Natural killer cell (primary cell): ENCODE measurements at regions not wholly inside any gene's neighbourhood (a gene's known extent, or its start where the extent isn't known, plus 50 kb on each side); places are given as distances from the start of the nearest gene placed in this dataset.
A peak's percentile ranks its signal among the peaks of the same experiment; 100 is the strongest.

ENCODE experiments used
- ATAC-seq, 3 donors: fragments of 150-1000 bp in 2 of 3; fragments of 200-7000 bp in 1 of 3; cut with Tn5 transposase; 1 replicate in 1 of 3; 2 replicates in 2 of 3; pipeline ENCODE4 v1.10.0; 2021; ENCODE audit warnings: mild to moderate bottlenecking in 2 of 3, moderate library complexity in 2 of 3
- DNase-seq, 2 donors: peaks; one replicate each; pipeline versions ENCODE4 v3.0.0 to v3.0.0-alpha.2; 2013 to 2021; ENCODE audit warnings: mixed read lengths in 1 of 2
- H3K27ac ChIP-seq: one replicate; pipeline ENCODE4 v1.5.1; 2013; ENCODE audit warnings: mild to moderate bottlenecking, low read length
- H3K27me3 ChIP-seq: one replicate; pipeline ENCODE4 v1.6.1; 2013; ENCODE audit warnings: low read length; ENCODE audit not compliant: control insufficient read depth, insufficient read depth
- H3K36me3 ChIP-seq: one replicate; pipeline ENCODE4 v1.6.1; 2013; ENCODE audit warnings: low read length; ENCODE audit not compliant: control insufficient read depth, insufficient read depth
- H3K4me1 ChIP-seq: one replicate; pipeline ENCODE4 v1.6.1; 2013; ENCODE audit warnings: low read length; ENCODE audit not compliant: control insufficient read depth, insufficient read depth
- H3K4me3 ChIP-seq: one replicate; pipeline ENCODE4 v1.5.1; 2013; ENCODE audit warnings: low read length
- H3K9me3 ChIP-seq: one replicate; pipeline ENCODE4 v1.6.1; 2013; ENCODE audit warnings: low read length; ENCODE audit not compliant: control insufficient read depth, insufficient read depth
- H3K27ac Mint-ChIP-seq, 2 donors: one replicate each; pipeline ENCODE4 v1.8.0; 2022; ENCODE audit warnings: mild to moderate bottlenecking in 2 of 2, mixed read lengths in 2 of 2, moderate library complexity in 1 of 2
- H3K27me3 Mint-ChIP-seq, 2 donors: one replicate each; pipeline ENCODE4 v1.8.0; 2022; ENCODE audit warnings: low read depth in 2 of 2, mixed read lengths in 2 of 2
- H3K36me3 Mint-ChIP-seq: one replicate; pipeline ENCODE4 v1.8.0; 2022; ENCODE audit warnings: mixed read lengths
- H3K4me1 Mint-ChIP-seq, 2 donors: one replicate each; pipeline ENCODE4 v1.8.0; 2022; ENCODE audit warnings: mixed read lengths in 2 of 2
- H3K4me3 Mint-ChIP-seq: one replicate; pipeline ENCODE4 v1.8.0; 2022; ENCODE audit warnings: mild to moderate bottlenecking, moderate library complexity, mixed read lengths
- H3K9me3 Mint-ChIP-seq, 2 donors: one replicate each; pipeline ENCODE4 v1.8.0; 2022; ENCODE audit warnings: mixed read lengths in 2 of 2
- WGBS: methylation state at CpG from one replicate; pipeline ENCODE4 v1.1.7; 2013; ENCODE audit warnings: missing lambda C conversion rate; ENCODE audit not compliant: insufficient coverage; 5-methylcytosine and 5-hydroxymethylcytosine counted together
- intact Hi-C: fragments of 100-400 bp; cut with micrococcal nuclease; formaldehyde crosslinking; loops from one replicate; pipeline ENCODE4 v1.14.2; 2022
- TF ChIP-seq, protein P1 (sequence below): fragments of 200-600 bp; IDR thresholded peaks from one replicate; pipeline ENCODE4 v1.8.0; 2022; ENCODE audit warnings: antibody characterized with exemption

- Histone ChIP-seq H3K36me3 (no peaks in the 10 kb centered on the region), H3K27me3 (no peaks in the 10 kb centered on the region), H3K27ac (no peak overlapping the region), H3K4me1 (peaks cover 16% of the 10 kb centered on the region), H3K4me3 (no peak overlapping the region), H3K9me3 (no peaks in the 10 kb centered on the region)
- Mint-ChIP-seq H3K4me1 (peaks cover 33% of the 10 kb centered on the region in 2 donors), H3K36me3 (no peaks in the 10 kb centered on the region), H3K27me3 (no peaks in the 10 kb centered on the region), H3K27ac (no peak overlapping the region), H3K4me3 (no peak overlapping the region), H3K9me3 (peaks cover 0 to 2% of the 10 kb centered on the region in 2 donors)
- ATAC-seq (no peak), DNase-seq (no peak)
- TF ChIP-seq, protein P1, sequence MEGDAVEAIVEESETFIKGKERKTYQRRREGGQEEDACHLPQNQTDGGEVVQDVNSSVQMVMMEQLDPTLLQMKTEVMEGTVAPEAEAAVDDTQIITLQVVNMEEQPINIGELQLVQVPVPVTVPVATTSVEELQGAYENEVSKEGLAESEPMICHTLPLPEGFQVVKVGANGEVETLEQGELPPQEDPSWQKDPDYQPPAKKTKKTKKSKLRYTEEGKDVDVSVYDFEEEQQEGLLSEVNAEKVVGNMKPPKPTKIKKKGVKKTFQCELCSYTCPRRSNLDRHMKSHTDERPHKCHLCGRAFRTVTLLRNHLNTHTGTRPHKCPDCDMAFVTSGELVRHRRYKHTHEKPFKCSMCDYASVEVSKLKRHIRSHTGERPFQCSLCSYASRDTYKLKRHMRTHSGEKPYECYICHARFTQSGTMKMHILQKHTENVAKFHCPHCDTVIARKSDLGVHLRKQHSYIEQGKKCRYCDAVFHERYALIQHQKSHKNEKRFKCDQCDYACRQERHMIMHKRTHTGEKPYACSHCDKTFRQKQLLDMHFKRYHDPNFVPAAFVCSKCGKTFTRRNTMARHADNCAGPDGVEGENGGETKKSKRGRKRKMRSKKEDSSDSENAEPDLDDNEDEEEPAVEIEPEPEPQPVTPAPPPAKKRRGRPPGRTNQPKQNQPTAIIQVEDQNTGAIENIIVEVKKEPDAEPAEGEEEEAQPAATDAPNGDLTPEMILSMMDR, result no peak
- intact Hi-C loops, result no loop called here
These were observed 92.0 kb upstream of the TEX13D start for GRCh38 chrX:124240422-124240821.

- ATAC-seq (no peak), DNase-seq (no peak)
- intact Hi-C loops, result no loop called here
- peaks cover 14% of the 10 kb centered on the region for H3K4me1 ChIP-seq
- no peaks in the 10 kb centered on the region for H3K27me3 Mint-ChIP-seq
- H3K4me3 ChIP-seq, result no peak overlapping the region
- H3K4me1 Mint-ChIP-seq, result peaks cover 24% of the 10 kb centered on the region in 2 donors
- TF ChIP-seq, protein P1, result no peak
- no peak overlapping the region for H3K27ac Mint-ChIP-seq
- 83% methylated on average over 4 of the region's 5 CpGs for WGBS
- no peak overlapping the region for H3K27ac ChIP-seq
- no peaks in the 10 kb centered on the region for H3K36me3 Mint-ChIP-seq
- no peaks in the 10 kb centered on the region for H3K27me3 ChIP-seq
- no peaks in the 10 kb centered on the region for H3K36me3 ChIP-seq
- H3K9me3 Mint-ChIP-seq, result no peaks in the 10 kb centered on the region
- no peaks in the 10 kb centered on the region for H3K9me3 ChIP-seq
- no peak overlapping the region for H3K4me3 Mint-ChIP-seq
These were observed 90.3 kb upstream of the TEX13D start for GRCh38 chrX:124242131-124242530.

DNA sequence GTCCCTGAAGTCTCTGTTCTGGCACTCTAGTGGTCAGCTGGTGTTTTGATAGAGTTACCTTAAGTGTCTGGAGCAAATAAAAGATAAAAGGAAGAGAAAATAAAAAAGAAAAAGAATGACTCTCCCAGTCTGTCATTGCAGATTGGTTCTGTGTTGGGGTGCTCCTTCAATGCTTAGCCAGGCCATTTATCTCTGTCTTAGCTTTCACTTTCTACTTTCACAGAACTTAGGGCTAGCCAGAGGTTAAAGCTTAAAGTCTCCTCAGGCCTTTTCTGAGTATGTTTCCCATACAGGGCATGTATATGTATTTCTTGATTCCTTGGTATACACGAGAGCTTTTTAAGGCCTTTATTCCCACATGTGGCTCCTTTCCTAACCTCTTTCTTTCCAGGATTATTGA lies 83.1 kb upstream of the TEX13D start:
- Histone ChIP-seq H3K36me3 (no peaks in the 10 kb centered on the region), H3K27me3 (no peaks in the 10 kb centered on the region), H3K27ac (no peak overlapping the region), H3K4me3 (no peak overlapping the region), H3K9me3 (no peaks in the 10 kb centered on the region), H3K4me1 (no peaks in the 10 kb centered on the region)
- intact Hi-C loops, result no loop called here
- 89% methylated on average over 1 of the region's 1 CpG for WGBS
- TF ChIP-seq, protein P1, result no peak
- peaks cover 2 to 4% of the 10 kb centered on the region in 2 donors for H3K9me3 Mint-ChIP-seq
- DNase-seq (no peak), ATAC-seq (peak in 1 of 3 donors; percentile 50)
- H3K27ac Mint-ChIP-seq, result no peak overlapping the region
- H3K36me3 Mint-ChIP-seq, result no peaks in the 10 kb centered on the region
- H3K4me1 Mint-ChIP-seq, result no peaks in the 10 kb centered on the region
- H3K4me3 Mint-ChIP-seq, result no peak overlapping the region
- H3K27me3 Mint-ChIP-seq, result no peaks in the 10 kb centered on the region

GRCh38 chrX:124250835-124251437 lies 81.5 kb upstream of the TEX13D start:
- Mint-ChIP-seq H3K27me3 (no peaks in the 10 kb centered on the region), H3K27ac (no peak overlapping the region), H3K36me3 (no peaks in the 10 kb centered on the region), H3K9me3 (peaks cover 2 to 4% of the 10 kb centered on the region in 2 donors), H3K4me1 (no peaks in the 10 kb centered on the region), H3K4me3 (no peak overlapping the region)
- Histone ChIP-seq H3K36me3 (no peaks in the 10 kb centered on the region), H3K4me1 (no peaks in the 10 kb centered on the region), H3K4me3 (no peak overlapping the region), H3K27me3 (no peaks in the 10 kb centered on the region), H3K9me3 (no peaks in the 10 kb centered on the region), H3K27ac (no peak overlapping the region)
- ATAC-seq, result no peak
- no peak for DNase-seq
- TF ChIP-seq, protein P1, result no peak
- intact Hi-C loops, result no loop called here
